Esophagus squamous epithelium (tissue), 5 donors: ENCODE measurements at regions not wholly inside any gene's neighbourhood (a gene's known extent, or its start where the extent isn't known, plus 50 kb on each side); places are given as distances from the start of the nearest gene placed in this dataset.

Source experiments
- DNase-seq: peaks from one replicate; lab custom pipeline; 2025; lab: John Stamatoyannopoulos, UW
- H3K27ac ChIP-seq, 4 donors: fragments of 200-600 bp; sonication (generic); one replicate each; pipeline ENCODE4 v1.5.1; 2016 to 2019; ENCODE audit warnings: mild to moderate bottlenecking in 1 of 4
- H3K27me3 ChIP-seq, 4 donors: fragments of 200-600 bp; sonication (generic); 1 replicate in 3 of 4; 2 replicates in 1 of 4; pipeline versions ENCODE4 v1.5.1 to v1.6.0; 2017 to 2021; ENCODE audit warnings: antibody characterized with exemption in 1 of 4
- H3K36me3 ChIP-seq, 3 donors: fragments of 200-600 bp; sonication (generic); one replicate each; pipeline ENCODE4 v1.5.1; 2016 to 2019
- H3K4me1 ChIP-seq, 3 donors: fragments of 200-600 bp; sonication (generic); one replicate each; pipeline ENCODE4 v1.5.1; 2017 to 2019
- H3K4me3 ChIP-seq, 4 donors: fragments of 200-600 bp; sonication (generic); 1 replicate in 3 of 4; 2 replicates in 1 of 4; pipeline ENCODE4 v1.5.1; 2016 to 2019; ENCODE audit warnings: mild to moderate bottlenecking in 2 of 4, moderate library complexity in 1 of 4
- H3K9me3 ChIP-seq, 3 donors: fragments of 200-600 bp; sonication (generic); one replicate each; pipeline ENCODE4 v1.5.1; 2016 to 2019
- POLR2A ChIP-seq, 4 donors: fragments of 450-650 bp; IDR thresholded peaks; one replicate each; pipeline ENCODE4 v1.6.1; 2017; ENCODE audit warnings: antibody characterized with exemption in 4 of 4, mild to moderate bottlenecking in 4 of 4, moderate library complexity in 3 of 4
- WGBS, 2 donors: methylation state at CpG; one replicate each; pipeline ENCODE4 v1.1.5; 2018; 5-methylcytosine and 5-hydroxymethylcytosine counted together
- intact Hi-C: fragments of 100-400 bp; cut with DNase I; formaldehyde crosslinking; loops from one replicate; pipeline ENCODE4 v1.15.0; 2022
- TF ChIP-seq, protein P1 (sequence below), 6 experiments: fragments of 450-650 bp in 4 of 6; fragments of 200-600 bp in 2 of 6; sonication (generic) in 2 of 6; IDR thresholded peaks; one replicate each; pipeline ENCODE4 v1.5.1; 2016 to 2019; ENCODE audit warnings: antibody characterized with exemption in 6 of 6, mild to moderate bottlenecking in 4 of 6, moderate library complexity in 4 of 6
- donor health status: DM: yes; HTN: yes; CAD: no.

DNA sequence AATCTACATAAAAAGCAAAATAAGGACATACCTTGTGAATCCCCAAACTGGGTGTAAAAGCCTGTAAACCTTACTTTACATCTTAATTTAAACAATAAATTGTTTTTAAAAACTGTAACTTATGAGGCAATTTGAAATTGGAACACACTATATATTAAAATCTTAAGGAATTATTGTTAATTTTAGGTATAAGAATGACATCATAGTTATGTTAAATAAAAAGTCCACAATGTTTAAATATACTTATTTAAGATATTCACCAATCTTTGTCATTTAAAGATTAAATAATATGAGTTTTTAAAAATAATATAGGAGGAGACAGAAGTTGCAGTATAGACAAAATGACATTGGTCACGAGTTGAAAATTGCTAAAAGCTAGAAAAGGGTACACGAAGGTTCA lies 621.9 kb upstream of the POU3F2 start:
- Histone ChIP-seq H3K9me3 (no peaks in the 10 kb centered on the region), H3K4me3 (no peak overlapping the region), H3K4me1 (no peaks in the 10 kb centered on the region), H3K27ac (no peak overlapping the region), H3K27me3 (no peaks in the 10 kb centered on the region), H3K36me3 (no peaks in the 10 kb centered on the region)
- 61 to 64% methylated on average over 2 of the region's 2 CpGs for WGBS, 2 donors
- TF ChIP-seq POLR2A (IDR thresholded peaks at IDR 0.05): no peak
- TF ChIP-seq, protein P1, sequence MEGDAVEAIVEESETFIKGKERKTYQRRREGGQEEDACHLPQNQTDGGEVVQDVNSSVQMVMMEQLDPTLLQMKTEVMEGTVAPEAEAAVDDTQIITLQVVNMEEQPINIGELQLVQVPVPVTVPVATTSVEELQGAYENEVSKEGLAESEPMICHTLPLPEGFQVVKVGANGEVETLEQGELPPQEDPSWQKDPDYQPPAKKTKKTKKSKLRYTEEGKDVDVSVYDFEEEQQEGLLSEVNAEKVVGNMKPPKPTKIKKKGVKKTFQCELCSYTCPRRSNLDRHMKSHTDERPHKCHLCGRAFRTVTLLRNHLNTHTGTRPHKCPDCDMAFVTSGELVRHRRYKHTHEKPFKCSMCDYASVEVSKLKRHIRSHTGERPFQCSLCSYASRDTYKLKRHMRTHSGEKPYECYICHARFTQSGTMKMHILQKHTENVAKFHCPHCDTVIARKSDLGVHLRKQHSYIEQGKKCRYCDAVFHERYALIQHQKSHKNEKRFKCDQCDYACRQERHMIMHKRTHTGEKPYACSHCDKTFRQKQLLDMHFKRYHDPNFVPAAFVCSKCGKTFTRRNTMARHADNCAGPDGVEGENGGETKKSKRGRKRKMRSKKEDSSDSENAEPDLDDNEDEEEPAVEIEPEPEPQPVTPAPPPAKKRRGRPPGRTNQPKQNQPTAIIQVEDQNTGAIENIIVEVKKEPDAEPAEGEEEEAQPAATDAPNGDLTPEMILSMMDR (IDR thresholded peaks at IDR 0.05): no peak
- no peak for DNase-seq
- intact Hi-C loops: no loop called here

DNA sequence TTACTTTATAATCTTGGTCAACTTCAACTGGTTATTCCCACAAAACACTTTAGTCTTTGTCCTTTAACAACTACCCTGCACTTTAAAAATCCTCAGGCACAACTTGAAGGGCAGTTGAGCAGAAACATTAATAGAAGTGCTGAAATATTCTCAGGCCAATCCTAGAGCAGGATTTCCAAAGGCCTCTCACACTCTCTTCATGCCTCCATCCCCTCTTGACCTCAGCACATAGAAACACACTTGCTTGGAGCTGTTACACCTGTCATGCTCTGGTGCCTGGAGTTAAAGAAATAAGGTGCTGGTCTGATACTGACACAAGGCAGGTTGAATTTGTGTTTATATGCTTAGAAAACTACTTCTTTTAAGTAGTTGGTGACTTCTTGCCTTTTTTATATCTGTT lies 618.8 kb upstream of the POU3F2 start:
- Histone ChIP-seq H3K4me3 (no peak overlapping the region), H3K27me3 (no peaks in the 10 kb centered on the region), H3K9me3 (no peaks in the 10 kb centered on the region), H3K36me3 (no peaks in the 10 kb centered on the region), H3K4me1 (no peaks in the 10 kb centered on the region), H3K27ac (no peak overlapping the region)
- no peak for DNase-seq
- intact Hi-C loops: no loop called here
- TF ChIP-seq, protein P1 (IDR thresholded peaks at IDR 0.05): no peak
- TF ChIP-seq POLR2A (IDR thresholded peaks at IDR 0.05): no peak

DNA sequence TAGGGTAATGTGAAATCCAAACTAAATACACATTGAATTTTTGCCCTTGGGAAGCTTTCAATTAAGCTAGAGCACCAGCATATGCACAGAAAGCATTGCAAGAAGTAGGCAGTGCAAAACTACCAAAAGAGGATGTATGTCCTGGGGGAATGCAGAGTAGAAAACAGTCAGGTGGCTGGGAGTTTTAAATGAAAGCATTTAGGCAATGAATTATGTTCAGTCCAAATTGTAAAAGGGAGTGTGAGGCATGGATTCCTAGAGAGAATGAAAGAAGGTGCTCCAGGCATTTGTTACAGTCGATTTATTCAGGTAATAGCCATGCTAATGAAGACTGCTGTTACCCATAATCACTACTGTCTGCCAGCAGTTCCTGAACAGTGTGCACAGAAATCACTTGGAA lies 604.1 kb upstream of the POU3F2 start:
- H3K4me3 ChIP-seq: no peak overlapping the region
- 22 to 25% methylated on average over 1 of the region's 1 CpG for WGBS, 2 donors
- H3K27ac ChIP-seq: no peak overlapping the region
- no peaks in the 10 kb centered on the region for H3K27me3 ChIP-seq
- intact Hi-C loops: no loop called here
- no peaks in the 10 kb centered on the region for H3K4me1 ChIP-seq
- H3K9me3 ChIP-seq: peaks cover 0 to 4% (median 0%) of the 10 kb centered on the region in 3 donors
- TF ChIP-seq, protein P1 (IDR thresholded peaks at IDR 0.05): no peak
- TF ChIP-seq POLR2A (IDR thresholded peaks at IDR 0.05): no peak
- DNase-seq: no peak
- no peaks in the 10 kb centered on the region for H3K36me3 ChIP-seq

DNA sequence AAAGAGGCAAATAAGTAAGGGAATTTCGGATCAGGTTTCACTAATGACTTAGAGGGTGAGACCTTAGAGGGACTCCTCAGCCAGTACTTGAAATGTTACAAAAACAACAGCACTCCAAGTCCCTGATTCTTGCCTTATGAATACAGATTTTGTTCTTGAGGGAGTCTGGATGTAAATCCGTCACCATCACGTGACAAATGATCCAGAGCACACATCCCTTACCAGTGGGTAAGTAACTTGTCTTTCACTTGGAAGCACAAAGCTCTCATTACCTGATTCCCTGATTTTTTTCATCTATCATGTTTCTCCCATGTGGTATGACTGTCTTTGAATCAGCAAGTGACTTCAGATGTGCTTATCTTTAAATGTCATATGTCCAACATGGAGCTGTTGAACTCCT lies 595.3 kb upstream of the POU3F2 start:
- no peak for DNase-seq
- no peaks in the 10 kb centered on the region for H3K9me3 ChIP-seq
- WGBS, 2 donors: 42 to 52% methylated on average over 3 of the region's 3 CpGs
- no peaks in the 10 kb centered on the region for H3K36me3 ChIP-seq
- H3K27me3 ChIP-seq: no peaks in the 10 kb centered on the region
- H3K27ac ChIP-seq: no peak overlapping the region
- TF ChIP-seq POLR2A (IDR thresholded peaks at IDR 0.05): no peak
- TF ChIP-seq, protein P1 (IDR thresholded peaks at IDR 0.05): no peak
- no peak overlapping the region for H3K4me3 ChIP-seq
- H3K4me1 ChIP-seq: no peaks in the 10 kb centered on the region
- intact Hi-C loops: no loop called here

DNA sequence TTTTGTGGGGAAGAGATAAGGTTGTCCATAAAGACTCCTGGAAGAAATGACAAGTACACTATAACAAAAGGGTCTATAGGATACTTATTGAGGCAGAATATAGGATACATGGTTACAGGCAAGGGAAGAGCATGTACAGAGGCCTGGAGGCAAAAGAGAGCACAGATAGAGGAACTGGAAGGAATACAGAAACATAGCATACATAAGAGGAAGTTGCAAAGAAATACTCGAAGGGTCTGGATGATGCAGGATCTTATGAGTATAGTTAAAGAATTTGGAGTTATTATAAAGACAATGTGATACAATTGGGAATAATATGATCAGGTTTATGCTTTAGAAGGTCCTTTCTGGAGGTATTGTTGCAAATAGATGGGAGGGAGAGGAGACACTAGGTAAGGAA lies 592.7 kb upstream of the POU3F2 start:
- Histone ChIP-seq H3K27me3 (no peaks in the 10 kb centered on the region), H3K4me1 (no peaks in the 10 kb centered on the region), H3K36me3 (no peaks in the 10 kb centered on the region), H3K4me3 (no peak overlapping the region), H3K27ac (no peak overlapping the region), H3K9me3 (no peaks in the 10 kb centered on the region)
- no peak for DNase-seq
- TF ChIP-seq, protein P1 (IDR thresholded peaks at IDR 0.05): no peak
- no peak for TF ChIP-seq POLR2A (IDR thresholded peaks at IDR 0.05)
- 55 to 61% methylated on average over 1 of the region's 1 CpG for WGBS, 2 donors
- intact Hi-C loops: no loop called here
